Urinary bladder (tissue), 3 donors: ENCODE measurements at regions not wholly inside any gene's neighbourhood (a gene's known extent, or its start where the extent isn't known, plus 50 kb on each side); places are given as distances from the start of the nearest gene placed in this dataset.

Experiments used
- DNase-seq: peaks from one replicate; pipeline ENCODE4 v3.0.0-alpha.2; 2015; ENCODE audit errors: extremely low spot score
- H3K27ac ChIP-seq: one replicate; pipeline ENCODE4 v1.5.1; 2013; ENCODE audit warnings: low read depth, mild to moderate bottlenecking, moderate library complexity
- H3K36me3 ChIP-seq: one replicate; pipeline ENCODE4 v1.6.1; 2013; ENCODE audit warnings: mild to moderate bottlenecking, moderate library complexity; ENCODE audit not compliant: insufficient read depth
- H3K4me1 ChIP-seq: one replicate; pipeline ENCODE4 v1.6.1; 2013; ENCODE audit warnings: mild to moderate bottlenecking, moderate library complexity; ENCODE audit not compliant: insufficient read depth
- H3K4me3 ChIP-seq: one replicate; pipeline ENCODE4 v1.5.1; 2013; ENCODE audit warnings: low read depth, low read length
- WGBS: extraction: QIAGEN DNeasy Blood & Tissue Kit; methylation state at CpG from one replicate; pipeline ENCODE4 v1.1.7; 2013; 5-methylcytosine and 5-hydroxymethylcytosine counted together
- donor health status: healthy with polysubstance abuse.
- donor health status: healthy.

GRCh38 chr1:80495806-80496205 is 1304.9 kb upstream of the ADGRL2 start:
- Histone ChIP-seq H3K4me3 (no peak overlapping the region), H3K36me3 (no peaks in the 10 kb centered on the region), H3K4me1 (no peaks in the 10 kb centered on the region), H3K27ac (no peak overlapping the region)
- DNase-seq, result no peak
- 96% methylated on average over 16 of the region's 16 CpGs for WGBS

- H3K27ac ChIP-seq, result no peak overlapping the region
- H3K4me3 ChIP-seq, result no peak overlapping the region
- no peak for DNase-seq
- no peaks in the 10 kb centered on the region for H3K4me1 ChIP-seq
- H3K36me3 ChIP-seq, result no peaks in the 10 kb centered on the region
- 97% methylated on average over 1 of the region's 1 CpG for WGBS
Measured at GRCh38 chr1:80472145-80472544, 1328.6 kb upstream of the ADGRL2 start.

- no peaks in the 10 kb centered on the region for H3K4me1 ChIP-seq
- H3K4me3 ChIP-seq, result no peak overlapping the region
- WGBS, result 100% methylated on average over 1 of the region's 1 CpG
- no peak for DNase-seq
- no peaks in the 10 kb centered on the region for H3K36me3 ChIP-seq
- no peak overlapping the region for H3K27ac ChIP-seq
Measured at GRCh38 chr1:80468356-80468755, 1332.4 kb upstream of the ADGRL2 start.

- H3K36me3 ChIP-seq, result no peaks in the 10 kb centered on the region
- WGBS, result 86% methylated on average over 1 of the region's 1 CpG
Measured at GRCh38 chr1:80462006-80462405, 1338.7 kb upstream of the ADGRL2 start.

GRCh38 chr1:80457409-80457808 is 1343.3 kb upstream of the ADGRL2 start:
- Histone ChIP-seq H3K36me3 (no peaks in the 10 kb centered on the region), H3K4me3 (no peak overlapping the region), H3K4me1 (no peaks in the 10 kb centered on the region), H3K27ac (no peak overlapping the region)
- DNase-seq, result no peak
- 59% methylated on average over 2 of the region's 2 CpGs for WGBS

More at GRCh38 chr1:80462006-80462405, 1338.7 kb upstream of the ADGRL2 start:
- no peak overlapping the region for H3K4me3 ChIP-seq
- H3K27ac ChIP-seq, result no peak overlapping the region
- no peaks in the 10 kb centered on the region for H3K4me1 ChIP-seq
- no peak for DNase-seq

- no peak overlapping the region for H3K27ac ChIP-seq
- WGBS, result 34% methylated on average over 2 of the region's 2 CpGs
- no peaks in the 10 kb centered on the region for H3K4me1 ChIP-seq
- no peak overlapping the region for H3K4me3 ChIP-seq
- H3K36me3 ChIP-seq, result no peaks in the 10 kb centered on the region
- no peak for DNase-seq
Measured at GRCh38 chr1:80453775-80454174, 1347.0 kb upstream of the ADGRL2 start.

- no peaks in the 10 kb centered on the region for H3K4me1 ChIP-seq
- no peak overlapping the region for H3K27ac ChIP-seq
- WGBS, result 86% methylated on average over 2 of the region's 2 CpGs
- no peak overlapping the region for H3K4me3 ChIP-seq
- DNase-seq, result no peak
- no peaks in the 10 kb centered on the region for H3K36me3 ChIP-seq
Measured at GRCh38 chr1:80450711-80451110, 1350.0 kb upstream of the ADGRL2 start.

GRCh38 chr1:80448081-80448480 is 1352.7 kb upstream of the ADGRL2 start:
- Histone ChIP-seq H3K4me1 (no peaks in the 10 kb centered on the region), H3K36me3 (no peaks in the 10 kb centered on the region), H3K4me3 (no peak overlapping the region), H3K27ac (no peak overlapping the region)
- no peak for DNase-seq
- 44% methylated on average over 5 of the region's 5 CpGs for WGBS

- no peaks in the 10 kb centered on the region for H3K36me3 ChIP-seq
- no peaks in the 10 kb centered on the region for H3K4me1 ChIP-seq
- WGBS, result 95% methylated on average over 1 of the region's 1 CpG
- no peak overlapping the region for H3K4me3 ChIP-seq
- no peak for DNase-seq
- H3K27ac ChIP-seq, result no peak overlapping the region
Measured at GRCh38 chr1:80447526-80447925, 1353.2 kb upstream of the ADGRL2 start.

- Histone ChIP-seq H3K4me1 (no peaks in the 10 kb centered on the region), H3K36me3 (no peaks in the 10 kb centered on the region), H3K27ac (no peak overlapping the region), H3K4me3 (no peak overlapping the region)
- DNase-seq, result no peak
- 73% methylated on average over 4 of the region's 4 CpGs for WGBS
Measured at GRCh38 chr1:80445033-80445432, 1355.7 kb upstream of the ADGRL2 start.

GRCh38 chr1:80444171-80444570 is 1356.6 kb upstream of the ADGRL2 start:
- no peak overlapping the region for H3K27ac ChIP-seq
- WGBS, result 77% methylated on average over 3 of the region's 3 CpGs
- DNase-seq, result no peak

GRCh38 chr1:80441664-80442063 is 1359.1 kb upstream of the ADGRL2 start:
- no peaks in the 10 kb centered on the region for H3K36me3 ChIP-seq
- H3K4me3 ChIP-seq, result no peak overlapping the region
- H3K4me1 ChIP-seq, result no peaks in the 10 kb centered on the region
- DNase-seq, result no peak
- 62% methylated on average over 7 of the region's 7 CpGs for WGBS
- H3K27ac ChIP-seq, result no peak overlapping the region

More at GRCh38 chr1:80444171-80444570, 1356.6 kb upstream of the ADGRL2 start:
- Histone ChIP-seq H3K4me3 (no peak overlapping the region), H3K36me3 (no peaks in the 10 kb centered on the region), H3K4me1 (no peaks in the 10 kb centered on the region)

GRCh38 chr1:80436851-80437250 is 1363.9 kb upstream of the ADGRL2 start:
- H3K4me3 ChIP-seq, result no peak overlapping the region
- H3K36me3 ChIP-seq, result no peaks in the 10 kb centered on the region
- no peak overlapping the region for H3K27ac ChIP-seq
- DNase-seq, result no peak
- H3K4me1 ChIP-seq, result no peaks in the 10 kb centered on the region
- WGBS, result 83% methylated on average over 1 of the region's 1 CpG

GRCh38 chr1:80427881-80428280 is 1372.9 kb upstream of the ADGRL2 start:
- Histone ChIP-seq H3K27ac (no peak overlapping the region), H3K36me3 (no peaks in the 10 kb centered on the region), H3K4me3 (no peak overlapping the region), H3K4me1 (no peaks in the 10 kb centered on the region)
- no peak for DNase-seq
- 82% methylated on average over 3 of the region's 3 CpGs for WGBS

- DNase-seq, result no peak
- Histone ChIP-seq H3K4me3 (no peak overlapping the region), H3K27ac (no peak overlapping the region), H3K36me3 (no peaks in the 10 kb centered on the region), H3K4me1 (no peaks in the 10 kb centered on the region)
- WGBS, result 84% methylated on average over 1 of the region's 1 CpG
Measured at GRCh38 chr1:80424249-80424648, 1376.5 kb upstream of the ADGRL2 start.
